Stimulated activated naive CD8-positive, alpha-beta T cell treated with anti-CD3 and anti-CD28 coated beads, Interleukin-15, amount 100 ng/mL, for 72 hours (primary cell): ENCODE measurements at regions not wholly inside any gene's neighbourhood (a gene's known extent, or its start where the extent isn't known, plus 50 kb on each side); places are given as distances from the start of the nearest gene placed in this dataset.
"Not testable (repeated sequence)": the region's sequence is repeated elsewhere in the genome, so short reads cannot be mapped to it uniquely, and the experiment has no call there.

Experiments used
- ATAC-seq: fragments of 150-1000 bp; cut with Tn5 transposase; 2 replicates; pipeline ENCODE4 v1.10.0; 2021; ENCODE audit warnings: mild to moderate bottlenecking, moderate library complexity
- DNase-seq, 2 donors: peaks; one replicate each; pipeline ENCODE4 v3.0.0; 2021 to 2022
- H3K27ac Mint-ChIP-seq, 2 donors: one replicate each; pipeline ENCODE4 v1.8.0; 2022; ENCODE audit warnings: mild to moderate bottlenecking in 2 of 2, mixed read lengths in 2 of 2, moderate library complexity in 2 of 2
- H3K27me3 Mint-ChIP-seq: one replicate; pipeline ENCODE4 v1.8.0; 2022; ENCODE audit warnings: mixed read lengths
- H3K4me1 Mint-ChIP-seq: one replicate; pipeline ENCODE4 v1.8.0; 2022; ENCODE audit warnings: mild to moderate bottlenecking, mixed read lengths
- H3K4me3 Mint-ChIP-seq, 2 donors: one replicate each; pipeline ENCODE4 v1.8.0; 2022; ENCODE audit warnings: mild to moderate bottlenecking in 2 of 2, mixed read lengths in 2 of 2, moderate library complexity in 1 of 2
- H3K9me3 Mint-ChIP-seq, 2 donors: one replicate each; pipeline ENCODE4 v1.8.0; 2022; ENCODE audit warnings: mixed read lengths in 2 of 2

- DNase-seq, H3K4me1 Mint-ChIP-seq, ATAC-seq, H3K9me3 Mint-ChIP-seq, H3K27me3 Mint-ChIP-seq, H3K27ac Mint-ChIP-seq, H3K4me3 Mint-ChIP-seq: not testable (repeated sequence)
Observed at GRCh38 chr9:39018107-39018506, 269.9 kb downstream of the CNTNAP3 start.

GRCh38 chr9:39015178-39015577 is 272.8 kb downstream of the CNTNAP3 start:
- ATAC-seq, H3K4me3 Mint-ChIP-seq, H3K4me1 Mint-ChIP-seq, DNase-seq, H3K27me3 Mint-ChIP-seq, H3K9me3 Mint-ChIP-seq, H3K27ac Mint-ChIP-seq: not testable (repeated sequence)

- H3K27me3 Mint-ChIP-seq, H3K27ac Mint-ChIP-seq, H3K4me1 Mint-ChIP-seq, H3K4me3 Mint-ChIP-seq, H3K9me3 Mint-ChIP-seq, DNase-seq, ATAC-seq: not testable (repeated sequence)
Observed at GRCh38 chr9:39014805-39015123, 273.2 kb downstream of the CNTNAP3 start.

- H3K4me1 Mint-ChIP-seq, H3K27me3 Mint-ChIP-seq, H3K4me3 Mint-ChIP-seq, H3K27ac Mint-ChIP-seq, H3K9me3 Mint-ChIP-seq, DNase-seq: not testable (repeated sequence)
- ATAC-seq: peak; percentile 49
Observed at GRCh38 chr9:39014096-39014804, 273.7 kb downstream of the CNTNAP3 start.

- H3K27me3 Mint-ChIP-seq, H3K4me3 Mint-ChIP-seq, H3K4me1 Mint-ChIP-seq, ATAC-seq, H3K27ac Mint-ChIP-seq, H3K9me3 Mint-ChIP-seq, DNase-seq: not testable (repeated sequence)
Observed at GRCh38 chr9:39009743-39010142, 278.2 kb downstream of the CNTNAP3 start.

GRCh38 chr9:39009343-39009742 is 278.6 kb downstream of the CNTNAP3 start:
- not testable (repeated sequence) for H3K27ac Mint-ChIP-seq, DNase-seq, H3K4me3 Mint-ChIP-seq, H3K27me3 Mint-ChIP-seq, H3K4me1 Mint-ChIP-seq, H3K9me3 Mint-ChIP-seq, ATAC-seq

- H3K9me3 Mint-ChIP-seq, H3K27me3 Mint-ChIP-seq, H3K4me1 Mint-ChIP-seq, DNase-seq, ATAC-seq, H3K4me3 Mint-ChIP-seq, H3K27ac Mint-ChIP-seq: not testable (repeated sequence)
Observed at GRCh38 chr9:39008907-39009306, 279.1 kb downstream of the CNTNAP3 start.

- not testable (repeated sequence) for ATAC-seq, H3K4me3 Mint-ChIP-seq, H3K27ac Mint-ChIP-seq, H3K9me3 Mint-ChIP-seq, DNase-seq, H3K27me3 Mint-ChIP-seq, H3K4me1 Mint-ChIP-seq
Observed at GRCh38 chr9:39005736-39006135, 282.2 kb downstream of the CNTNAP3 start.

GRCh38 chr9:39001085-39001593 is 281.2 kb upstream of the FAM240B start:
- not testable (repeated sequence) for H3K27ac Mint-ChIP-seq, H3K4me3 Mint-ChIP-seq, DNase-seq, H3K27me3 Mint-ChIP-seq, H3K4me1 Mint-ChIP-seq, H3K9me3 Mint-ChIP-seq, ATAC-seq

GRCh38 chr9:38999277-38999676 is 279.3 kb upstream of the FAM240B start:
- ATAC-seq: peak; percentile 18
- peaks cover 3 to 10% of the 10 kb centered on the region in 2 donors for H3K9me3 Mint-ChIP-seq
- H3K4me3 Mint-ChIP-seq, DNase-seq, H3K27ac Mint-ChIP-seq, H3K4me1 Mint-ChIP-seq, H3K27me3 Mint-ChIP-seq: not testable (repeated sequence)

- H3K27ac Mint-ChIP-seq, H3K27me3 Mint-ChIP-seq, H3K4me3 Mint-ChIP-seq, DNase-seq, H3K4me1 Mint-ChIP-seq: not testable (repeated sequence)
- peaks cover 10 to 21% of the 10 kb centered on the region in 2 donors for H3K9me3 Mint-ChIP-seq
- ATAC-seq: peak; percentile 51
Observed at GRCh38 chr9:38993690-38994089, 273.8 kb upstream of the FAM240B start.

- H3K4me1 Mint-ChIP-seq, H3K27me3 Mint-ChIP-seq, H3K27ac Mint-ChIP-seq, DNase-seq, H3K4me3 Mint-ChIP-seq: not testable (repeated sequence)
- peaks cover 10 to 21% of the 10 kb centered on the region in 2 donors for H3K9me3 Mint-ChIP-seq
- ATAC-seq: peak; percentile 55
Observed at GRCh38 chr9:38993156-38993555, 273.2 kb upstream of the FAM240B start.

GRCh38 chr9:38978734-38979133 is 258.8 kb upstream of the FAM240B start:
- ATAC-seq, DNase-seq, H3K27me3 Mint-ChIP-seq, H3K4me3 Mint-ChIP-seq, H3K27ac Mint-ChIP-seq, H3K9me3 Mint-ChIP-seq, H3K4me1 Mint-ChIP-seq: not testable (repeated sequence)

GRCh38 chr9:38969480-38969879 is 249.5 kb upstream of the FAM240B start:
- not testable (repeated sequence) for H3K9me3 Mint-ChIP-seq, H3K4me1 Mint-ChIP-seq, H3K27me3 Mint-ChIP-seq, DNase-seq, H3K27ac Mint-ChIP-seq, ATAC-seq, H3K4me3 Mint-ChIP-seq

GRCh38 chr9:38968651-38969374 is 248.9 kb upstream of the FAM240B start:
- H3K27me3 Mint-ChIP-seq, H3K9me3 Mint-ChIP-seq, H3K27ac Mint-ChIP-seq: not testable (repeated sequence)

GRCh38 chr9:38967866-38968265 is 247.9 kb upstream of the FAM240B start:
- not testable (repeated sequence) for H3K9me3 Mint-ChIP-seq, DNase-seq, H3K27me3 Mint-ChIP-seq, H3K27ac Mint-ChIP-seq, H3K4me1 Mint-ChIP-seq, ATAC-seq, H3K4me3 Mint-ChIP-seq

More at GRCh38 chr9:38968651-38969374, 248.9 kb upstream of the FAM240B start:
- not testable (repeated sequence) for H3K4me1 Mint-ChIP-seq, H3K4me3 Mint-ChIP-seq, ATAC-seq, DNase-seq
